ENCODE measurements at regions not wholly inside any gene's neighbourhood (a gene's known extent, or its start where the extent isn't known, plus 50 kb on each side); places are given as distances from the start of the nearest gene placed in this dataset.

GRCh38 chr13:76053181-76053580 is 417.1 kb downstream of the LMO7 start:
- H3K4me1 Mint-ChIP-seq (ENCODE audit: unreplicated experiment), result no peaks in the 10 kb centered on the region
- H3K9me3 Mint-ChIP-seq (ENCODE audit: unreplicated experiment), result peaks cover 3% of the 10 kb centered on the region
- H3K27ac Mint-ChIP-seq (ENCODE audit: unreplicated experiment), result no peak overlapping the region
- H3K27me3 Mint-ChIP-seq (ENCODE audit: unreplicated experiment), result peaks cover 22% of the 10 kb centered on the region
- DNase-seq (ENCODE audit: extremely low spot score, unreplicated experiment), result no peak
- TF ChIP-seq CTCF (IDR thresholded peaks at IDR 0.05), result no peak
- H3K36me3 Mint-ChIP-seq (ENCODE audit: unreplicated experiment), result no peaks in the 10 kb centered on the region
- H3K4me3 Mint-ChIP-seq (ENCODE audit: unreplicated experiment), result no peak overlapping the region

GRCh38 chr13:76049376-76049746 is 413.2 kb downstream of the LMO7 start:
- H3K36me3 Mint-ChIP-seq (ENCODE audit: unreplicated experiment), result no peaks in the 10 kb centered on the region
- TF ChIP-seq CTCF (IDR thresholded peaks at IDR 0.05), result no peak

GRCh38 chr13:76048675-76049375 is 412.7 kb downstream of the LMO7 start:
- Mint-ChIP-seq H3K27me3 (ENCODE audit: unreplicated experiment) (peaks cover 19% of the 10 kb centered on the region), H3K27ac (ENCODE audit: unreplicated experiment) (no peak overlapping the region), H3K36me3 (ENCODE audit: unreplicated experiment) (no peaks in the 10 kb centered on the region), H3K4me3 (ENCODE audit: unreplicated experiment) (no peak overlapping the region), H3K9me3 (ENCODE audit: unreplicated experiment) (no peaks in the 10 kb centered on the region), H3K4me1 (ENCODE audit: unreplicated experiment) (no peaks in the 10 kb centered on the region)
- no peak for DNase-seq (ENCODE audit: extremely low spot score, unreplicated experiment)
- no peak for TF ChIP-seq CTCF (IDR thresholded peaks at IDR 0.05)

More at GRCh38 chr13:76049376-76049746, 413.2 kb downstream of the LMO7 start:
- no peak for DNase-seq (ENCODE audit: extremely low spot score, unreplicated experiment)
- Mint-ChIP-seq H3K9me3 (ENCODE audit: unreplicated experiment) (no peaks in the 10 kb centered on the region), H3K4me3 (ENCODE audit: unreplicated experiment) (no peak overlapping the region), H3K4me1 (ENCODE audit: unreplicated experiment) (no peaks in the 10 kb centered on the region), H3K27ac (ENCODE audit: unreplicated experiment) (no peak overlapping the region), H3K27me3 (ENCODE audit: unreplicated experiment) (peaks cover 20% of the 10 kb centered on the region)

GRCh38 chr13:76048131-76048530 is 412.0 kb downstream of the LMO7 start:
- Mint-ChIP-seq H3K27ac (ENCODE audit: unreplicated experiment) (no peak overlapping the region), H3K9me3 (ENCODE audit: unreplicated experiment) (no peaks in the 10 kb centered on the region), H3K4me3 (ENCODE audit: unreplicated experiment) (no peak overlapping the region), H3K36me3 (ENCODE audit: unreplicated experiment) (no peaks in the 10 kb centered on the region), H3K27me3 (ENCODE audit: unreplicated experiment) (peaks cover 14% of the 10 kb centered on the region), H3K4me1 (ENCODE audit: unreplicated experiment) (no peaks in the 10 kb centered on the region)
- no peak for DNase-seq (ENCODE audit: extremely low spot score, unreplicated experiment)
- no peak for TF ChIP-seq CTCF (IDR thresholded peaks at IDR 0.05)

GRCh38 chr13:76043874-76044273 is 407.7 kb downstream of the LMO7 start:
- Mint-ChIP-seq H3K9me3 (ENCODE audit: unreplicated experiment) (no peaks in the 10 kb centered on the region), H3K27me3 (ENCODE audit: unreplicated experiment) (peaks cover 5% of the 10 kb centered on the region), H3K27ac (ENCODE audit: unreplicated experiment) (no peak overlapping the region), H3K4me3 (ENCODE audit: unreplicated experiment) (no peak overlapping the region), H3K4me1 (ENCODE audit: unreplicated experiment) (no peaks in the 10 kb centered on the region), H3K36me3 (ENCODE audit: unreplicated experiment) (no peaks in the 10 kb centered on the region)
- TF ChIP-seq CTCF (IDR thresholded peaks at IDR 0.05), result no peak
- DNase-seq (ENCODE audit: extremely low spot score, unreplicated experiment), result no peak
